GM23338 (cell line): ENCODE measurements at regions not wholly inside any gene's neighbourhood (a gene's known extent, or its start where the extent isn't known, plus 50 kb on each side); places are given as distances from the start of the nearest gene placed in this dataset.

Experiments used
- ATAC-seq: fragments of 200-7000 bp; cut with Tn5 transposase; 3 replicates; pipeline ENCODE4 v1.9.1; 2020
- DNase-seq: peaks from one replicate; pipeline ENCODE4 v3.0.0-alpha.2; 2015; ENCODE audit warnings: low spot score
- H2AFZ ChIP-seq: fragments of 200-600 bp; sonication (generic); 2 replicates; pipeline ENCODE4 v1.8.0; 2016; ENCODE audit warnings: antibody characterized with exemption, mild to moderate bottlenecking, moderate library complexity
- H3F3A ChIP-seq: fragments of 200-600 bp; sonication (generic); replicated peaks from 2 replicates; pipeline ENCODE4 v1.8.0; 2017; ENCODE audit warnings: antibody characterized with exemption, mixed run types, low read depth
- H3K27ac ChIP-seq: fragments of 200-600 bp; sonication (generic); 2 replicates; pipeline ENCODE4 v1.6.1; 2016; ENCODE audit warnings: low read depth
- H3K27me3 ChIP-seq: fragments of 200-600 bp; sonication (generic); 2 replicates; pipeline ENCODE4 v1.8.0; 2016; ENCODE audit warnings: mild to moderate bottlenecking, mixed run types, moderate library complexity; ENCODE audit not compliant: insufficient read depth
- H3K36me3 ChIP-seq: fragments of 200-600 bp; sonication (generic); 2 replicates; pipeline ENCODE4 v1.8.0; 2016; ENCODE audit warnings: mild to moderate bottlenecking; ENCODE audit not compliant: insufficient read depth
- H3K4me1 ChIP-seq: fragments of 200-600 bp; sonication (generic); 2 replicates; pipeline ENCODE4 v1.8.0; 2016; ENCODE audit warnings: mild to moderate bottlenecking, moderate library complexity; ENCODE audit not compliant: insufficient read depth
- H3K4me2 ChIP-seq: fragments of 200-600 bp; sonication (generic); 2 replicates; pipeline ENCODE4 v1.7.1; 2017; ENCODE audit warnings: mixed run types
- H3K4me3 ChIP-seq: fragments of 200-600 bp; sonication (generic); 2 replicates; pipeline ENCODE4 v1.6.1; 2016; ENCODE audit warnings: mixed run types
- H3K79me2 ChIP-seq: fragments of 200-600 bp; sonication (generic); replicated peaks from 2 replicates; pipeline ENCODE4 v1.8.0; 2017; ENCODE audit warnings: mild to moderate bottlenecking; ENCODE audit not compliant: insufficient read depth
- H3K9me2 ChIP-seq: fragments of 200-600 bp; sonication (generic); 2 replicates; pipeline ENCODE4 v1.8.0; 2017; ENCODE audit not compliant: insufficient read depth
- H4K20me1 ChIP-seq: fragments of 200-600 bp; sonication (generic); replicated peaks from 2 replicates; pipeline ENCODE4 v1.8.0; 2017; ENCODE audit warnings: mild to moderate bottlenecking; ENCODE audit not compliant: insufficient read depth
- H3K27ac Mint-ChIP-seq: 2 replicates; pipeline ENCODE4 v1.8.0; 2020; ENCODE audit warnings: inconsistent platforms, mild to moderate bottlenecking, moderate library complexity, mixed read lengths
- H3K27me3 Mint-ChIP-seq: 3 replicates; pipeline ENCODE4 v1.8.0; 2022; ENCODE audit warnings: low read depth, mild to moderate bottlenecking, moderate library complexity, mixed read lengths, inconsistent platforms; ENCODE audit not compliant: insufficient read depth, poor library complexity
- H3K36me3 Mint-ChIP-seq: 3 replicates; pipeline ENCODE4 v1.8.0; 2021; ENCODE audit warnings: low read depth, mild to moderate bottlenecking, inconsistent platforms, moderate library complexity, mixed read lengths
- H3K4me1 Mint-ChIP-seq: 3 replicates; pipeline ENCODE4 v1.8.0; 2020; ENCODE audit warnings: mild to moderate bottlenecking, inconsistent platforms, mixed read lengths
- H3K4me3 Mint-ChIP-seq: 3 replicates; pipeline ENCODE4 v1.8.0; 2021; ENCODE audit warnings: moderate library complexity, mild to moderate bottlenecking, inconsistent platforms, mixed read lengths
- H3K9me3 Mint-ChIP-seq: 3 replicates; pipeline ENCODE4 v1.8.0; 2020; ENCODE audit warnings: moderate library complexity, mild to moderate bottlenecking, inconsistent platforms, mixed read lengths
- CREB1 ChIP-seq: fragments of 250-450 bp; sonication (Bioruptor Pico); IDR thresholded peaks from 2 replicates; pipeline ENCODE4 v1.5.0; 2020; ENCODE audit warnings: low read depth, mild to moderate bottlenecking, moderate library complexity
- CTCF ChIP-seq, 2 experiments: fragments of 200-600 bp in 1 of 2; sonication (generic) in 1 of 2; conservative IDR thresholded peaks; 2 replicates each; pipeline versions ENCODE4 v1.5.1 to v1.6.1; 2016 to 2017; ENCODE audit warnings: antibody characterized with exemption in 2 of 2, low read depth in 2 of 2, mild to moderate bottlenecking in 2 of 2, moderate library complexity in 1 of 2
- ETS1 ChIP-seq: IDR thresholded peaks from 2 replicates; pipeline ENCODE4 v1.6.1; 2016; ENCODE audit warnings: antibody characterized with exemption
- EZH2 ChIP-seq: fragments of 200-600 bp; sonication (generic); IDR thresholded peaks from one replicate; pipeline ENCODE4 v1.8.0; 2017; ENCODE audit warnings: antibody characterized with exemption, mild to moderate bottlenecking, low read depth; ENCODE audit not compliant: unreplicated experiment
- EZH2phosphoT487 ChIP-seq: fragments of 200-600 bp; sonication (generic); IDR thresholded peaks from one replicate; pipeline ENCODE4 v1.8.1; 2018; ENCODE audit warnings: antibody characterized with exemption; ENCODE audit not compliant: unreplicated experiment
- JUNB ChIP-seq: IDR thresholded peaks from one replicate; pipeline ENCODE4 v1.6.1; 2016; ENCODE audit warnings: antibody characterized with exemption; ENCODE audit not compliant: unreplicated experiment
- NANOG ChIP-seq: IDR thresholded peaks from 2 replicates; pipeline ENCODE4 v1.6.1; 2016; ENCODE audit warnings: antibody characterized with exemption, borderline replicate concordance
- STAT1 ChIP-seq: IDR thresholded peaks from one replicate; pipeline ENCODE4 v1.6.1; 2016; ENCODE audit warnings: antibody characterized with exemption; ENCODE audit not compliant: unreplicated experiment
- ZNF114 ChIP-seq: fragments of 250-450 bp; sonication (Bioruptor Pico); IDR thresholded peaks from 2 replicates; pipeline ENCODE4 v1.5.0; 2020; ENCODE audit warnings: mild to moderate bottlenecking, moderate library complexity
- TF ChIP-seq, protein P1 (sequence below): IDR thresholded peaks from one replicate; pipeline ENCODE4 v1.6.1; 2018; ENCODE audit warnings: antibody characterized with exemption; ENCODE audit not compliant: unreplicated experiment

DNA sequence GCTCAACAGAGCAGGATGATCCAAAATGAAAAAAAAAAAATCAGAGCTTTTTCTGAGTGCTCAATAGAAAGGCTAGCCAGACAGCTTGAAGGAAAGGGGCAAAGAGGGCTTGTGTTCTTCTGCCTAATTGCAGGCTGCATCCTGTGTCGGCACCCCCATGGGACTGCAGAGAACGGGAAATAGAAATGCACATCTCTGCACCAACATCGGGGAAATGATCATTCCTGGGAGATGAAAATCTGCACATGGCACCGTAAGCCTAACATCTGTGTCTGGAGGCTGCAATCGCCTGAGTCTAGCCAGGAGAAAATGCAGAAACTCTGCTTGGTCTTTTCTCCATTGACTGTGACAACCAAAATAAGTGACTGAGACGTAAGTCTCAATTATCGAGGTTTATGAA, 243.9 kb downstream of the ICE1 start (continued):
- TF ChIP-seq EZH2phosphoT487 = no peak
- no peak for TF ChIP-seq EZH2
- TF ChIP-seq, protein P1, sequence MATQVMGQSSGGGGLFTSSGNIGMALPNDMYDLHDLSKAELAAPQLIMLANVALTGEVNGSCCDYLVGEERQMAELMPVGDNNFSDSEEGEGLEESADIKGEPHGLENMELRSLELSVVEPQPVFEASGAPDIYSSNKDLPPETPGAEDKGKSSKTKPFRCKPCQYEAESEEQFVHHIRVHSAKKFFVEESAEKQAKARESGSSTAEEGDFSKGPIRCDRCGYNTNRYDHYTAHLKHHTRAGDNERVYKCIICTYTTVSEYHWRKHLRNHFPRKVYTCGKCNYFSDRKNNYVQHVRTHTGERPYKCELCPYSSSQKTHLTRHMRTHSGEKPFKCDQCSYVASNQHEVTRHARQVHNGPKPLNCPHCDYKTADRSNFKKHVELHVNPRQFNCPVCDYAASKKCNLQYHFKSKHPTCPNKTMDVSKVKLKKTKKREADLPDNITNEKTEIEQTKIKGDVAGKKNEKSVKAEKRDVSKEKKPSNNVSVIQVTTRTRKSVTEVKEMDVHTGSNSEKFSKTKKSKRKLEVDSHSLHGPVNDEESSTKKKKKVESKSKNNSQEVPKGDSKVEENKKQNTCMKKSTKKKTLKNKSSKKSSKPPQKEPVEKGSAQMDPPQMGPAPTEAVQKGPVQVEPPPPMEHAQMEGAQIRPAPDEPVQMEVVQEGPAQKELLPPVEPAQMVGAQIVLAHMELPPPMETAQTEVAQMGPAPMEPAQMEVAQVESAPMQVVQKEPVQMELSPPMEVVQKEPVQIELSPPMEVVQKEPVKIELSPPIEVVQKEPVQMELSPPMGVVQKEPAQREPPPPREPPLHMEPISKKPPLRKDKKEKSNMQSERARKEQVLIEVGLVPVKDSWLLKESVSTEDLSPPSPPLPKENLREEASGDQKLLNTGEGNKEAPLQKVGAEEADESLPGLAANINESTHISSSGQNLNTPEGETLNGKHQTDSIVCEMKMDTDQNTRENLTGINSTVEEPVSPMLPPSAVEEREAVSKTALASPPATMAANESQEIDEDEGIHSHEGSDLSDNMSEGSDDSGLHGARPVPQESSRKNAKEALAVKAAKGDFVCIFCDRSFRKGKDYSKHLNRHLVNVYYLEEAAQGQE = no peak
- no peak for TF ChIP-seq JUNB
- no peak for TF ChIP-seq STAT1
- no peak for TF ChIP-seq ZNF114 (CRISPR knock-in tag)

- no peak for DNase-seq
- Histone ChIP-seq H3K79me2 (no peaks in the 10 kb centered on the region), H2AFZ (no peak overlapping the region), H4K20me1 (no peaks in the 10 kb centered on the region), H3K27me3 (no peaks in the 10 kb centered on the region), H3F3A (no peaks in the 10 kb centered on the region), H3K4me3 (no peak overlapping the region), H3K4me1 (peaks cover 3% of the 10 kb centered on the region; the same call in 1 of the 2 replicates), H3K36me3 (no peaks in the 10 kb centered on the region), H3K9me2 (peaks cover 7% of the 10 kb centered on the region; the same call in 1 of the 2 replicates), H3K27ac (no peak overlapping the region), H3K4me2 (no peak overlapping the region)
- Mint-ChIP-seq H3K27me3 (peaks cover 2% of the 10 kb centered on the region), H3K4me3 (no peak overlapping the region), H3K27ac (no peak overlapping the region), H3K9me3 (no peaks in the 10 kb centered on the region), H3K36me3 (no peaks in the 10 kb centered on the region), H3K4me1 (peaks cover 17% of the 10 kb centered on the region)
- no peak for ATAC-seq
- TF ChIP-seq NANOG = no peak
- TF ChIP-seq ETS1 = no peak
- TF ChIP-seq JUNB = no peak
- no peak for TF ChIP-seq EZH2phosphoT487
- TF ChIP-seq CREB1 (CRISPR knock-in tag) = no peak
- no peak for TF ChIP-seq CTCF (conservative IDR thresholded peaks at IDR 0.05; ENCODE audit: low read depth in 2 of 2)
- TF ChIP-seq EZH2 = no peak
- TF ChIP-seq ZNF114 (CRISPR knock-in tag) = no peak
- TF ChIP-seq, protein P1 = no peak
Observed at GRCh38 chr5:5666076-5666365, 243.5 kb downstream of the ICE1 start.
